ENCODE measurements at regions not wholly inside any gene's neighbourhood (a gene's known extent, or its start where the extent isn't known, plus 50 kb on each side); places are given as distances from the start of the nearest gene placed in this dataset.

DNA sequence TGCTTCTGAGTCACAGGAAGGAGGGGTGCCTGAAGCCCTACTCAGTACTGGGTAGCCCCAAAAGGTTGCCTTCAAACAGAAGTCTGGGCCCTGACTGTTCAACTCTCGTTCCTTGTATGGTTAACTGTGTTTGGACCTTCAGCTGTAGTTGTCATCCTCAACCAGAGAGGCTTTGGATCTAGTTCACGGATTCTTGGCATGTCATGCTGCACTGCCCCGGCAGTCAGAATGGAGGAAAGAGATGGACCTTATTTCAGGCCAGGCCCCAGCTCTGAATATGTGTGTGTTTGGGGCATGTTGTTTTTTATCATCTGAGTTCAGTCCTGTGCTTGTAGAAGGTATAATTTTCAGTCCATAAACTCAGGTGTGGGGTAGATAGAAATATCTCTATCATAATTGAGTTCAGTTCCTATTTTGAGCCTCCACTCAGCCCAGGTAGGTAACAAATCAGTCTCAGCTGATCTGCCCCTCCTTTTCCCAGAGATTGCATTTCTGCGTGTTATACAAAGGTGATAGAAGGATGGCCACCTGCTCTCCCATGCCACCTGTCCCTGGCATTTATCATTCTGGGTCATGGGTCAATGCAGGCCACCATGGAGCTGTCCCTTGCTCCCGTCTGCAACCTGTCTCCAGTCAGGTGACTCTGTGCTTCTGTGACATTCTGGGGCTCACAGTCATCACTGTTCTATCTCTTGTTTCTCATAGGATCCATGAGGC is 127.5 kb upstream of the CPEB4 start:
- H3K27ac ChIP-seq = no peak overlapping the region
- no peaks in the 10 kb centered on the region for H3K9me3 ChIP-seq (ENCODE audit: severe bottlenecking)

GRCh38 chr5:173761178-173761513 is 127.0 kb upstream of the CPEB4 start:
- H3K4me3 ChIP-seq (ENCODE audit: low read depth, low read length) = no peak overlapping the region
- DNase-seq = no peak
- TF ChIP-seq, protein P1, sequence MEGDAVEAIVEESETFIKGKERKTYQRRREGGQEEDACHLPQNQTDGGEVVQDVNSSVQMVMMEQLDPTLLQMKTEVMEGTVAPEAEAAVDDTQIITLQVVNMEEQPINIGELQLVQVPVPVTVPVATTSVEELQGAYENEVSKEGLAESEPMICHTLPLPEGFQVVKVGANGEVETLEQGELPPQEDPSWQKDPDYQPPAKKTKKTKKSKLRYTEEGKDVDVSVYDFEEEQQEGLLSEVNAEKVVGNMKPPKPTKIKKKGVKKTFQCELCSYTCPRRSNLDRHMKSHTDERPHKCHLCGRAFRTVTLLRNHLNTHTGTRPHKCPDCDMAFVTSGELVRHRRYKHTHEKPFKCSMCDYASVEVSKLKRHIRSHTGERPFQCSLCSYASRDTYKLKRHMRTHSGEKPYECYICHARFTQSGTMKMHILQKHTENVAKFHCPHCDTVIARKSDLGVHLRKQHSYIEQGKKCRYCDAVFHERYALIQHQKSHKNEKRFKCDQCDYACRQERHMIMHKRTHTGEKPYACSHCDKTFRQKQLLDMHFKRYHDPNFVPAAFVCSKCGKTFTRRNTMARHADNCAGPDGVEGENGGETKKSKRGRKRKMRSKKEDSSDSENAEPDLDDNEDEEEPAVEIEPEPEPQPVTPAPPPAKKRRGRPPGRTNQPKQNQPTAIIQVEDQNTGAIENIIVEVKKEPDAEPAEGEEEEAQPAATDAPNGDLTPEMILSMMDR (IDR thresholded peaks at IDR 0.05; ENCODE audit: low read depth, low read length) = no peak

More for the DNA sequence above, 127.5 kb upstream of the CPEB4 start:
- Histone ChIP-seq H3K27me3 (ENCODE audit: insufficient read depth, low read depth, severe bottlenecking) (no peaks in the 10 kb centered on the region), H3K4me3 (ENCODE audit: low read depth, low read length) (no peak overlapping the region), H3K36me3 (no peaks in the 10 kb centered on the region)
- TF ChIP-seq, protein P1 (IDR thresholded peaks at IDR 0.05; ENCODE audit: low read depth, low read length) = no peak
- DNase-seq = no peak

GRCh38 chr5:173762045-173762444 is 126.1 kb upstream of the CPEB4 start:
- Histone ChIP-seq H3K27ac (no peak overlapping the region), H3K4me3 (ENCODE audit: low read depth, low read length) (no peak overlapping the region), H3K27me3 (ENCODE audit: insufficient read depth, low read depth, severe bottlenecking) (no peaks in the 10 kb centered on the region), H3K36me3 (no peaks in the 10 kb centered on the region), H3K9me3 (ENCODE audit: severe bottlenecking) (no peaks in the 10 kb centered on the region)
- TF ChIP-seq, protein P1 (IDR thresholded peaks at IDR 0.05; ENCODE audit: low read depth, low read length) = no peak
- DNase-seq = no peak

More at GRCh38 chr5:173761178-173761513, 127.0 kb upstream of the CPEB4 start:
- H3K27ac ChIP-seq = no peak overlapping the region
- H3K27me3 ChIP-seq (ENCODE audit: insufficient read depth, low read depth, severe bottlenecking) = no peaks in the 10 kb centered on the region
- no peaks in the 10 kb centered on the region for H3K9me3 ChIP-seq (ENCODE audit: severe bottlenecking)
- H3K36me3 ChIP-seq = no peaks in the 10 kb centered on the region

- no peaks in the 10 kb centered on the region for H3K36me3 ChIP-seq
- no peak for DNase-seq
- no peak overlapping the region for H3K27ac ChIP-seq
- TF ChIP-seq, protein P1 (IDR thresholded peaks at IDR 0.05; ENCODE audit: low read depth, low read length) = no peak
- H3K9me3 ChIP-seq (ENCODE audit: severe bottlenecking) = no peaks in the 10 kb centered on the region
- no peaks in the 10 kb centered on the region for H3K27me3 ChIP-seq (ENCODE audit: insufficient read depth, low read depth, severe bottlenecking)
- H3K4me3 ChIP-seq (ENCODE audit: low read depth, low read length) = no peak overlapping the region
Measured at GRCh38 chr5:173762930-173763329, 125.2 kb upstream of the CPEB4 start.

GRCh38 chr5:173763410-173763809 is 124.7 kb upstream of the CPEB4 start:
- Histone ChIP-seq H3K4me3 (ENCODE audit: low read depth, low read length) (no peak overlapping the region), H3K27ac (no peak overlapping the region), H3K36me3 (no peaks in the 10 kb centered on the region), H3K27me3 (ENCODE audit: insufficient read depth, low read depth, severe bottlenecking) (no peaks in the 10 kb centered on the region), H3K9me3 (ENCODE audit: severe bottlenecking) (no peaks in the 10 kb centered on the region)
- TF ChIP-seq, protein P1 (IDR thresholded peaks at IDR 0.05; ENCODE audit: low read depth, low read length) = no peak
- DNase-seq = no peak

Data from WERI-Rb-1 (cell line).